GM12878 (cell line): ENCODE measurements at regions not wholly inside any gene's neighbourhood (a gene's known extent, or its start where the extent isn't known, plus 50 kb on each side); places are given as distances from the start of the nearest gene placed in this dataset.

Experiments
- CBX3 ChIP-seq: fragments of 200-600 bp; sonication (generic); IDR thresholded peaks from 2 replicates; pipeline ENCODE4 v1.6.1; 2016; ENCODE audit warnings: low read depth, borderline replicate concordance
- CEBPB ChIP-seq, 2 experiments: fragments of 150-350 bp in 1 of 2; IDR thresholded peaks; 2 replicates each; pipeline ENCODE4 v1.6.1; 2012 to 2014; ENCODE audit warnings: low read depth in 2 of 2, low read length in 2 of 2, borderline replicate concordance in 1 of 2, inconsistent platforms in 1 of 2
- CHD2 ChIP-seq: IDR thresholded peaks from 2 replicates; pipeline ENCODE4 v1.6.1; 2011; ENCODE audit warnings: low read depth, low read length, improper control_type of control experiment, borderline replicate concordance
- CREB1 ChIP-seq: IDR thresholded peaks from 2 replicates; pipeline ENCODE4 v1.6.1; 2012; ENCODE audit warnings: low read depth, mild to moderate bottlenecking, inconsistent platforms
- ESRRA ChIP-seq: IDR thresholded peaks from 2 replicates; pipeline ENCODE4 v1.6.1; 2012; ENCODE audit warnings: mild to moderate bottlenecking, low read length, improper control_type of control experiment
- IRF4 ChIP-seq: IDR thresholded peaks from 2 replicates; pipeline ENCODE4 v1.6.1; 2011; ENCODE audit warnings: low read depth, low read length
- MAX ChIP-seq: IDR thresholded peaks from 2 replicates; pipeline ENCODE4 v1.6.1; 2012; ENCODE audit warnings: low read depth, low read length, improper control_type of control experiment
- MLLT1 ChIP-seq: fragments of 450-650 bp; IDR thresholded peaks from 2 replicates; pipeline ENCODE4 v1.6.1; 2016; ENCODE audit warnings: mild to moderate bottlenecking
- MTA2 ChIP-seq: fragments of 450-650 bp; IDR thresholded peaks from 2 replicates; pipeline ENCODE4 v1.6.1; 2016; ENCODE audit warnings: low read depth, mild to moderate bottlenecking, moderate library complexity
- MYC ChIP-seq: IDR thresholded peaks from 2 replicates; pipeline ENCODE4 v1.6.1; 2011; ENCODE audit warnings: mild to moderate bottlenecking, low read length, moderate library complexity, inconsistent platforms; ENCODE audit not compliant: insufficient read depth, insufficient replicate concordance, insufficient read length, severe bottlenecking
- NBN ChIP-seq: fragments of 450-650 bp; IDR thresholded peaks from 2 replicates; pipeline ENCODE4 v1.6.1; 2016
- NFYA ChIP-seq: IDR thresholded peaks from 2 replicates; pipeline ENCODE4 v1.6.1; 2011; ENCODE audit warnings: low read depth, mild to moderate bottlenecking, low read length, improper control_type of control experiment, borderline replicate concordance
- NKRF ChIP-seq: fragments of 450-650 bp; conservative IDR thresholded peaks from 2 replicates; pipeline ENCODE4 v1.6.1; 2017; ENCODE audit warnings: mild to moderate bottlenecking, moderate library complexity
- NR2F1 ChIP-seq: fragments of 450-650 bp; conservative IDR thresholded peaks from 2 replicates; pipeline ENCODE4 v1.6.1; 2017; ENCODE audit warnings: mild to moderate bottlenecking
- POLR2A ChIP-seq: IDR thresholded peaks from 2 replicates; pipeline ENCODE4 v1.6.1; 2011; ENCODE audit warnings: low read depth, mild to moderate bottlenecking, low read length
- SKIL ChIP-seq: fragments of 450-650 bp; IDR thresholded peaks from 2 replicates; pipeline ENCODE4 v1.6.1; 2017; ENCODE audit warnings: mild to moderate bottlenecking, low read depth, inconsistent platforms; ENCODE audit not compliant: poor library complexity, severe bottlenecking
- SRF ChIP-seq, 2 experiments: IDR thresholded peaks; 2 replicates each; pipeline ENCODE4 v1.6.1; 2011; ENCODE audit warnings: low read depth in 2 of 2, low read length in 2 of 2, mild to moderate bottlenecking in 1 of 2, moderate library complexity in 1 of 2
- SUPT20H ChIP-seq: IDR thresholded peaks from 2 replicates; pipeline ENCODE4 v1.6.1; 2011; ENCODE audit warnings: low read depth, mild to moderate bottlenecking, low read length, moderate library complexity, borderline replicate concordance; ENCODE audit not compliant: control insufficient read depth
- ZNF24 ChIP-seq: fragments of 450-650 bp; IDR thresholded peaks from 2 replicates; pipeline ENCODE4 v1.6.1; 2017; ENCODE audit warnings: antibody characterized with exemption, mild to moderate bottlenecking
- ZNF384 ChIP-seq: IDR thresholded peaks from 2 replicates; pipeline ENCODE4 v1.6.1; 2012; ENCODE audit warnings: low read depth, mild to moderate bottlenecking, low read length, improper control_type of control experiment, borderline replicate concordance

GRCh38 chr13:50082426-50083281, 67.4 kb downstream of the KCNRG start (continued):
- TF ChIP-seq SUPT20H = no peak
- no peak for TF ChIP-seq CBX3
- TF ChIP-seq MLLT1 = no peak
- no peak for TF ChIP-seq ZNF24
- TF ChIP-seq NFYA = no peak
- no peak; a peak in 1 of 4 replicates for TF ChIP-seq CEBPB (IDR thresholded peaks at IDR 0.05; ENCODE audit: borderline replicate concordance in 1 of 2, low read depth in 2 of 2, low read length in 2 of 2)
- TF ChIP-seq CHD2 = no peak; the same call in 1 of the 2 replicates
- TF ChIP-seq IRF4 = no peak
- no peak for TF ChIP-seq NR2F1
- TF ChIP-seq SRF (IDR thresholded peaks at IDR 0.05; ENCODE audit: low read depth in 2 of 2, low read length in 2 of 2) = no peak
- peak; percentile 22 for TF ChIP-seq MAX
- peak; percentile 33 for TF ChIP-seq POLR2A
- no peak for TF ChIP-seq ZNF384
- TF ChIP-seq CREB1 = 0 out of 2 replicates have a peak, but pooled peaks have one; percentile 18
- TF ChIP-seq SKIL = peak; percentile 18
- peak; percentile 29; the same call in 1 of the 2 replicates for TF ChIP-seq NBN
- no peak for TF ChIP-seq ESRRA
- peak; percentile 24 for TF ChIP-seq MYC
- TF ChIP-seq NKRF = peak; percentile 85
- 0 out of 2 replicates have a peak, but pooled peaks have one; percentile 21 for TF ChIP-seq MTA2
